GM23338 (cell line): ENCODE measurements at regions not wholly inside any gene's neighbourhood (a gene's known extent, or its start where the extent isn't known, plus 50 kb on each side); places are given as distances from the start of the nearest gene placed in this dataset.

ENCODE experiments used
- CTCF ChIP-seq, 2 experiments: fragments of 200-600 bp in 1 of 2; sonication (generic) in 1 of 2; conservative IDR thresholded peaks; 2 replicates each; pipeline versions ENCODE4 v1.5.1 to v1.6.1; 2016 to 2017; ENCODE audit warnings: antibody characterized with exemption in 2 of 2, low read depth in 2 of 2, mild to moderate bottlenecking in 2 of 2, moderate library complexity in 1 of 2
- ETS1 ChIP-seq: IDR thresholded peaks from 2 replicates; pipeline ENCODE4 v1.6.1; 2016; ENCODE audit warnings: antibody characterized with exemption
- EZH2 ChIP-seq: fragments of 200-600 bp; sonication (generic); IDR thresholded peaks from one replicate; pipeline ENCODE4 v1.8.0; 2017; ENCODE audit warnings: antibody characterized with exemption, mild to moderate bottlenecking, low read depth; ENCODE audit not compliant: unreplicated experiment
- POLR2AphosphoS5 ChIP-seq: IDR thresholded peaks from 2 replicates; pipeline ENCODE4 v1.6.1; 2016; ENCODE audit warnings: antibody characterized with exemption, low read depth

DNA sequence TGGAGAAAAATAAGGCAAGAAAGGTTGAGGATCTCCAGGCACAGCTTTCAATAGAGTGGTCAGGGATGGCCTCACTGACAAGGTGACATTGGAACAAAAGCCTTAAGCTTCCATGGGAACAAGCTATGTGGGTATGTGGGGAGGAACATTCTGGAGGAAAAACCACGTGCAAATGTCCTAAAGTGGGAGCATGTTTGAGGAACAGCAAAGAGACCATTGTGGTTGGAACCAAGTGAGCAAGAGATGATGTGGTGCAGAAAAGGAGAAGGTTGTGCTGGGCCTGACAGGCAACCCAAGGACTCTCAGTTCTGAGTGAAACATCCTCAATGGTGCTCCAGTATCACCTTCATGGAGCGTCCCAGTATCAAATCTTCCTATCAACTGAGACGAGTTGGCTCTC, 184.0 kb downstream of the CAND1 start:
- no peak for TF ChIP-seq CTCF (conservative IDR thresholded peaks at IDR 0.05; ENCODE audit: low read depth in 2 of 2)
- no peak for TF ChIP-seq EZH2
- no peak for TF ChIP-seq POLR2AphosphoS5
- no peak for TF ChIP-seq ETS1
